Transverse colon (tissue), 4 donors: ENCODE measurements at regions not wholly inside any gene's neighbourhood (a gene's known extent, or its start where the extent isn't known, plus 50 kb on each side); places are given as distances from the start of the nearest gene placed in this dataset.

Source experiments
- DNase-seq: peaks from one replicate; pipeline ENCODE4 v3.0.0-alpha.2; 2019
- H3K27ac ChIP-seq, 4 donors: fragments of 200-600 bp; sonication (generic); 2 replicates each; pipeline ENCODE4 v1.5.1; 2016 to 2018; ENCODE audit warnings: inconsistent platforms in 4 of 4
- H3K27me3 ChIP-seq: fragments of 200-600 bp; sonication (generic); 2 replicates; pipeline ENCODE4 v1.5.1; 2017; ENCODE audit warnings: inconsistent platforms
- H3K36me3 ChIP-seq, 4 donors: fragments of 200-600 bp; sonication (generic); 2 replicates each; pipeline ENCODE4 v1.5.1; 2017 to 2019; ENCODE audit warnings: inconsistent platforms in 4 of 4
- H3K4me1 ChIP-seq, 4 donors: fragments of 200-600 bp; sonication (generic); 2 replicates each; pipeline ENCODE4 v1.5.1; 2017 to 2020; ENCODE audit warnings: inconsistent platforms in 4 of 4
- H3K4me3 ChIP-seq, 4 donors: fragments of 200-600 bp; sonication (generic); 1 replicate in 1 of 4; 2 replicates in 3 of 4; pipeline versions ENCODE4 v1.5.1 to v1.6.1; 2017 to 2019; ENCODE audit warnings: inconsistent platforms in 4 of 4
- H3K9me3 ChIP-seq, 2 donors: fragments of 200-600 bp; sonication (generic); 2 replicates each; pipeline ENCODE4 v1.5.1; 2017 to 2019; ENCODE audit warnings: inconsistent platforms in 2 of 2
- EP300 ChIP-seq: sonication (generic); formaldehyde crosslinking; IDR thresholded peaks from one replicate; pipeline ENCODE4 v1.6.1; 2017; ENCODE audit warnings: antibody characterized with exemption, low read depth
- POLR2A ChIP-seq: fragments of 450-650 bp; IDR thresholded peaks from one replicate; pipeline ENCODE4 v1.6.1; 2016; ENCODE audit warnings: antibody characterized with exemption, mild to moderate bottlenecking, moderate library complexity
- POLR2AphosphoS5 ChIP-seq, 3 donors: sonication (generic); formaldehyde crosslinking; IDR thresholded peaks; one replicate each; pipeline ENCODE4 v1.6.1; 2016; ENCODE audit warnings: antibody characterized with exemption in 3 of 3
- WGBS, 2 donors: methylation state at CpG; one replicate each; pipeline ENCODE4 v1.1.5; 2018; ENCODE audit warnings: low coverage in 1 of 2; 5-methylcytosine and 5-hydroxymethylcytosine counted together
- in situ Hi-C, 4 donors: fragments of 200-750 bp; cut with MboI; loops; one replicate each; pipeline versions ENCODE4 v1.15.0 to v1.15.1; 2017; ENCODE audit warnings: low sequenced_read_pairs in 3 of 4, low pct_ligation_motif_present in 1 of 4, low pct_unique_long_range_greater_than_20kb in 1 of 4
- intact Hi-C: fragments of 100-400 bp; cut with DNase I; formaldehyde crosslinking; loops from one replicate; pipeline ENCODE4 v1.15.1; 2023; ENCODE audit warnings: low total_unique reads
- TF ChIP-seq, protein P1 (sequence below), 5 experiments: fragments of 200-600 bp in 3 of 5; fragments of 450-650 bp in 2 of 5; sonication (generic) in 3 of 5; IDR thresholded peaks; 1 replicate in 2 of 5; 2 replicates in 3 of 5; pipeline ENCODE4 v1.5.1; 2016 to 2017; ENCODE audit warnings: antibody characterized with exemption in 5 of 5, inconsistent platforms in 3 of 5, mild to moderate bottlenecking in 2 of 5, moderate library complexity in 1 of 5

DNA sequence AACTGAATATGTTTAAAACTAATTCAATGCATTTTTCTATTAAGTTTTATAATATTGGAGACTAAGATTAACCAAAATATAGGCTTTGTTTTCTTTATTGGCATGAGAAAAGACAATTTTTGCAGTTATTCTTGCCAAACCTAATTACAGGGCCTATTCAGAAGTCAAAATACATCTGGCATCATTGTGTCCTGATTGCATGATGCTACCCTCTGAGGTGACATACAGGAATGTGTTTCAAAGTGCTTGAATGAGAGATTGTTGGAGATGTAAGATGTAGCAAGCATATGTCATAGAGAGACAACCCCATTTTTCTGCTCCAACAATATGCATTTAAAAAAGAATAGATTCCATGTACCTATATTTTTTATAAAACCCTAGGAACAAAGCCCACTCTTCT is 1036.4 kb downstream of the PCDH18 start:
- TF ChIP-seq POLR2A (no peak), EP300 (no peak), POLR2AphosphoS5 (IDR thresholded peaks at IDR 0.05) (no peak)
- TF ChIP-seq, protein P1, sequence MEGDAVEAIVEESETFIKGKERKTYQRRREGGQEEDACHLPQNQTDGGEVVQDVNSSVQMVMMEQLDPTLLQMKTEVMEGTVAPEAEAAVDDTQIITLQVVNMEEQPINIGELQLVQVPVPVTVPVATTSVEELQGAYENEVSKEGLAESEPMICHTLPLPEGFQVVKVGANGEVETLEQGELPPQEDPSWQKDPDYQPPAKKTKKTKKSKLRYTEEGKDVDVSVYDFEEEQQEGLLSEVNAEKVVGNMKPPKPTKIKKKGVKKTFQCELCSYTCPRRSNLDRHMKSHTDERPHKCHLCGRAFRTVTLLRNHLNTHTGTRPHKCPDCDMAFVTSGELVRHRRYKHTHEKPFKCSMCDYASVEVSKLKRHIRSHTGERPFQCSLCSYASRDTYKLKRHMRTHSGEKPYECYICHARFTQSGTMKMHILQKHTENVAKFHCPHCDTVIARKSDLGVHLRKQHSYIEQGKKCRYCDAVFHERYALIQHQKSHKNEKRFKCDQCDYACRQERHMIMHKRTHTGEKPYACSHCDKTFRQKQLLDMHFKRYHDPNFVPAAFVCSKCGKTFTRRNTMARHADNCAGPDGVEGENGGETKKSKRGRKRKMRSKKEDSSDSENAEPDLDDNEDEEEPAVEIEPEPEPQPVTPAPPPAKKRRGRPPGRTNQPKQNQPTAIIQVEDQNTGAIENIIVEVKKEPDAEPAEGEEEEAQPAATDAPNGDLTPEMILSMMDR (IDR thresholded peaks at IDR 0.05), result no peak
- no peak for DNase-seq
- no peaks in the 10 kb centered on the region for H3K4me1 ChIP-seq
- H3K27me3 ChIP-seq, result no peaks in the 10 kb centered on the region
- no peaks in the 10 kb centered on the region for H3K36me3 ChIP-seq
- intact Hi-C loops, result no loop called here
- in situ Hi-C loops, result no loop called here
- no peak overlapping the region for H3K4me3 ChIP-seq
- no peaks in the 10 kb centered on the region for H3K9me3 ChIP-seq
- no peak overlapping the region for H3K27ac ChIP-seq

DNA sequence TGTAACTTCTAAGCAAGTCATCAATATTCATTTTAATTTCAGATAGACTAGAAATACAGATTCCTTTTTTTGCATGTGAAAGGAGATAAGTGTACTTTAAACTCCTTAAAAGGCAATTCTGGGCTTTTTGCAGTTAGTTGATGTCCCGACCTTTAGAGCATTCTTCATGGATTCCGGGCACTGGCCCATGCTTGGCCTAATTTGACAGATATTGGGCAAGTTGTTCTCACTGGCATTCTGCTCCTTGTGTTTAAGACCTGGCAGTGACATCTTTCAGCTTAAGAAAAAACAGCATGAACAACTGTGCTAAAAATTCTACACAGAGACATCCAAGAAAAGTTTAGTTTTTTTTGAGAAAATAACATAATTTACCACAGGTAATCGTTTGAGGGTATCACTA is 1037.2 kb downstream of the PCDH18 start:
- no peak overlapping the region for H3K27ac ChIP-seq
- no peaks in the 10 kb centered on the region for H3K27me3 ChIP-seq
- H3K36me3 ChIP-seq, result no peaks in the 10 kb centered on the region
- TF ChIP-seq, protein P1 (IDR thresholded peaks at IDR 0.05), result no peak
- TF ChIP-seq POLR2A (no peak), EP300 (no peak), POLR2AphosphoS5 (IDR thresholded peaks at IDR 0.05) (no peak)
- in situ Hi-C loops (no loop called here), intact Hi-C loops (no loop called here)
- 71 to 72% methylated on average over 3 of the region's 3 CpGs for WGBS, 2 donors
- no peak for DNase-seq
- no peaks in the 10 kb centered on the region for H3K4me1 ChIP-seq
- H3K4me3 ChIP-seq, result no peak overlapping the region
- H3K9me3 ChIP-seq, result no peaks in the 10 kb centered on the region

DNA sequence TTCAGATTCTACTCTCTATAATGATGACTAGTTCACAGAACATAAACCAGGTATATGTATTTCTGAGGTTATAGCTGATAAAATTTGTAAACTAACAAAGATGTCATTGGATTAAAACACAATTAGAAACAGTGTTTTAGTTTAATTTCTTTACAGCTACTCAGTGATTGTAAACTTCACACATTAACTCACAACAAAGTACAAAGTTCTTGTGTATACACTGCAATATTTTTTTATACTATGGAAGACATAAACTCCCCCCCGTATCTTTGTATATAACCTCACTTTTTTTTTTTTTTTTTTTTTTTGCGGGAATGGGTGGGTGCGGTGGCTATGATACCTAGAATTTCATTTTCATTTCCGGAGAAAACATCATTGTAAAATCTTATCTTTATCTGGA is 1043.2 kb downstream of the PCDH18 start:
- DNase-seq, result no peak
- Histone ChIP-seq H3K4me3 (no peak overlapping the region), H3K4me1 (peaks cover 0 to 6% (median 0%) of the 10 kb centered on the region in 4 donors), H3K27ac (no peak overlapping the region), H3K36me3 (no peaks in the 10 kb centered on the region), H3K9me3 (no peaks in the 10 kb centered on the region), H3K27me3 (no peaks in the 10 kb centered on the region)
- intact Hi-C loops, result no loop called here
- TF ChIP-seq, protein P1 (IDR thresholded peaks at IDR 0.05), result no peak
- no peak for TF ChIP-seq POLR2AphosphoS5 (IDR thresholded peaks at IDR 0.05)
- TF ChIP-seq EP300, result no peak
- no peak for TF ChIP-seq POLR2A
- 23 to 37% methylated on average over 4 of the region's 4 CpGs for WGBS, 2 donors
- in situ Hi-C loops, result no loop called here

DNA sequence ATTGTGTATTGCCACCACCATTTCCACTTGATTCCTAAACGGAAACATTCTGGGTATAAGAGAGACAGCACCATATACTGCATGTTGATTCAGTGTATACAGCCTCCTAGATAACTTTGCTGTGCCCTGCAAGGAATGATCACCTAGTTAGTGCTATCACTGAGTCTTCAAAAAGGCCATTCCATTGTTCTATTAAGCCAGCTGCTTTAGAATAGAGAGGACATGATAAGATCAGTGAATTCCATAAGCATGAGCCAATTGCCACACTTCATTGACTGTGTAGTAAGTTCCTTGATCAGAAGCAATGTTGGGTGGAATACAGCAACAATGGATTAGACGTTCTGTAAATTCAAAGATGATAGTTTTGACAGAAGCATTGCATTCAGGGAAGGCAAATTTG is 1047.3 kb downstream of the PCDH18 start:
- no peak overlapping the region for H3K27ac ChIP-seq
- peaks cover 0 to 6% (median 0%) of the 10 kb centered on the region in 4 donors for H3K4me1 ChIP-seq
- no peaks in the 10 kb centered on the region for H3K36me3 ChIP-seq
- TF ChIP-seq, protein P1 (IDR thresholded peaks at IDR 0.05), result no peak
- no peak for TF ChIP-seq POLR2A
- H3K9me3 ChIP-seq, result no peaks in the 10 kb centered on the region
- no peak for DNase-seq
- in situ Hi-C loops, result no loop called here
- 65 to 73% methylated on average over 2 of the region's 2 CpGs for whole genome bisulfite sequencing, 2 donors
- no peak overlapping the region for H3K4me3 ChIP-seq
- intact Hi-C loops, result no loop called here
- H3K27me3 ChIP-seq, result no peaks in the 10 kb centered on the region
